B cell (primary cell): ENCODE measurements at regions not wholly inside any gene's neighbourhood (a gene's known extent, or its start where the extent isn't known, plus 50 kb on each side); places are given as distances from the start of the nearest gene placed in this dataset.

Experiments
- ATAC-seq: fragments of 200-7000 bp; cut with Tn5 transposase; one replicate; pipeline ENCODE4 v1.10.0; 2021; ENCODE audit warnings: low read depth, mild to moderate bottlenecking, moderate number of reproducible peaks, moderate library complexity
- CTCF ChIA-PET: fragments of 350-600 bp; sonication (Branson Sonifier 250); formaldehyde crosslinking; loops from one replicate; lab custom pipeline; 2021; ENCODE audit warnings: antibody characterized with exemption, inconsistent platforms; lab: Charles Lee
- POLR2A ChIA-PET: fragments of 350-600 bp; sonication (Branson Sonifier 250); formaldehyde crosslinking; loops from one replicate; lab custom pipeline; 2021; ENCODE audit warnings: antibody characterized with exemption; lab: Charles Lee
- DNase-seq: peaks from one replicate; pipeline ENCODE4 v3.0.0; 2013
- H2AFZ ChIP-seq: 2 replicates; pipeline ENCODE4 v1.6.1; 2012; ENCODE audit warnings: mild to moderate bottlenecking, low read depth, low read length; ENCODE audit not compliant: insufficient read depth, poor library complexity, severe bottlenecking
- H3K27ac ChIP-seq, 2 donors: 1 replicate in 1 of 2; 2 replicates in 1 of 2; pipeline ENCODE4 v1.5.1; 2012 to 2013; ENCODE audit warnings: low read length in 2 of 2, mild to moderate bottlenecking in 2 of 2, moderate library complexity in 1 of 2
- H3K27me3 ChIP-seq, 4 experiments: fragments of 200-600 bp in 1 of 4; sonication (generic) in 1 of 4; replicated peaks in 1 of 4; 1 replicate in 2 of 4; 2 replicates in 2 of 4; pipeline versions ENCODE4 v1.6.1 to v1.7.0; 2013 to 2016; ENCODE audit warnings: low read length in 3 of 4, mild to moderate bottlenecking in 2 of 4, mixed read lengths in 1 of 4, moderate library complexity in 1 of 4; ENCODE audit not compliant: insufficient read depth in 4 of 4, control insufficient read depth in 3 of 4; ENCODE audit errors: control extremely low read depth in 1 of 4
- H3K36me3 ChIP-seq, 2 experiments: replicated peaks in 1 of 2; 1 replicate in 1 of 2; 2 replicates in 1 of 2; pipeline versions ENCODE4 v1.6.1 to v1.7.1; 2013; ENCODE audit warnings: low read length in 1 of 2; ENCODE audit not compliant: insufficient read depth in 2 of 2, control insufficient read depth in 1 of 2; ENCODE audit errors: control extremely low read depth in 1 of 2, extremely low read depth in 1 of 2
- H3K4me1 ChIP-seq, 2 donors: fragments of 200-600 bp in 1 of 2; sonication (generic) in 1 of 2; 1 replicate in 1 of 2; 2 replicates in 1 of 2; pipeline versions ENCODE4 v1.5.1 to v1.6.1; 2013 to 2017; ENCODE audit warnings: low read length in 2 of 2; ENCODE audit not compliant: control insufficient read depth in 2 of 2, insufficient read depth in 2 of 2
- H3K4me2 ChIP-seq: replicated peaks from 2 replicates; pipeline ENCODE3; 2012; ENCODE audit warnings: mild to moderate bottlenecking, low read depth, low read length; ENCODE audit not compliant: poor library complexity, severe bottlenecking
- H3K4me3 ChIP-seq, 5 experiments: fragments of 200-600 bp in 1 of 5; sonication (generic) in 1 of 5; 1 replicate in 3 of 5; 2 replicates in 2 of 5; pipeline versions ENCODE4 v1.5.1 to v1.7.0; 2011 to 2016; ENCODE audit warnings: low read length in 4 of 5, mild to moderate bottlenecking in 4 of 5, low read depth in 2 of 5, control low read depth in 1 of 5, moderate library complexity in 1 of 5; ENCODE audit not compliant: insufficient read depth in 1 of 5; ENCODE audit errors: control extremely low read depth in 1 of 5, extremely low read depth in 1 of 5
- H3K79me2 ChIP-seq: fragments of 200-600 bp; sonication (generic); one replicate; pipeline ENCODE4 v1.6.0; 2016; ENCODE audit warnings: low read length; ENCODE audit not compliant: control insufficient read depth, insufficient read depth
- H3K9ac ChIP-seq: fragments of 200-600 bp; sonication (generic); 2 replicates; pipeline ENCODE4 v1.6.1; 2017; ENCODE audit warnings: mild to moderate bottlenecking, low read length, moderate library complexity
- H3K9me3 ChIP-seq, 3 donors: one replicate each; pipeline versions ENCODE4 v1.6.1 to v1.7.1; 2013; ENCODE audit warnings: low read length in 2 of 3; ENCODE audit not compliant: control insufficient read depth in 2 of 3, insufficient read depth in 1 of 3; ENCODE audit errors: control extremely low read depth in 1 of 3
- H4K20me1 ChIP-seq: 2 replicates; pipeline ENCODE4 v1.6.0; 2012; ENCODE audit warnings: mild to moderate bottlenecking, low read length; ENCODE audit not compliant: insufficient read depth, control insufficient read depth, poor library complexity, severe bottlenecking
- H3K27ac Mint-ChIP-seq: one replicate; pipeline ENCODE4 v1.8.0; 2021; ENCODE audit warnings: mixed read lengths
- H3K27me3 Mint-ChIP-seq: one replicate; pipeline ENCODE4 v1.8.0; 2021; ENCODE audit warnings: mixed read lengths
- H3K4me1 Mint-ChIP-seq: one replicate; pipeline ENCODE4 v1.8.0; 2021; ENCODE audit warnings: mixed read lengths
- H3K4me3 Mint-ChIP-seq: one replicate; pipeline ENCODE4 v1.8.0; 2021; ENCODE audit warnings: mixed read lengths
- H3K9me3 Mint-ChIP-seq: one replicate; pipeline ENCODE4 v1.8.0; 2022; ENCODE audit warnings: mixed read lengths; ENCODE audit not compliant: insufficient read depth
- CTCF ChIP-seq: fragments of 200-600 bp; IDR thresholded peaks from one replicate; pipeline ENCODE4 v1.8.0; 2022; ENCODE audit warnings: antibody characterized with exemption, mild to moderate bottlenecking
- EZH2 ChIP-seq: IDR thresholded peaks from 2 replicates; pipeline ENCODE4 v1.6.1; 2012; ENCODE audit warnings: borderline replicate concordance, low read depth, mild to moderate bottlenecking, moderate library complexity, low read length; ENCODE audit not compliant: insufficient read depth, poor library complexity, severe bottlenecking
- WGBS: methylation state at CpG from one replicate; pipeline ENCODE4 v1.1.5; 2013; ENCODE audit warnings: missing lambda C conversion rate; ENCODE audit not compliant: insufficient coverage; 5-methylcytosine and 5-hydroxymethylcytosine counted together
- intact Hi-C: fragments of 100-400 bp; cut with micrococcal nuclease; formaldehyde crosslinking; loops from one replicate; pipeline ENCODE4 v1.10.0; 2022

GRCh38 chr21:26281506-26281905 is 110.9 kb upstream of the APP start:
- Histone ChIP-seq H2AFZ (no peak overlapping the region), H4K20me1 (no peaks in the 10 kb centered on the region), H3K79me2 (no peaks in the 10 kb centered on the region), H3K9me3 (peaks cover 0 to 7% (median 0%) of the 10 kb centered on the region in 3 donors), H3K36me3 (no peaks in the 10 kb centered on the region), H3K4me2 (no peak overlapping the region), H3K27me3 (no peaks in the 10 kb centered on the region), H3K4me3 (no peak overlapping the region), H3K4me1 (no peaks in the 10 kb centered on the region), H3K27ac (no peak overlapping the region), H3K9ac (no peak overlapping the region)
- DNase-seq: no peak
- no peak for TF ChIP-seq CTCF
- no peak for TF ChIP-seq EZH2
- ChIA-PET POLR2A (no interaction called here), CTCF (no interaction called here)
- no peaks in the 10 kb centered on the region for H3K27me3 Mint-ChIP-seq
- H3K27ac Mint-ChIP-seq: no peak overlapping the region
- no peak overlapping the region for H3K4me3 Mint-ChIP-seq
- peaks cover 3% of the 10 kb centered on the region for H3K9me3 Mint-ChIP-seq
- H3K4me1 Mint-ChIP-seq: no peaks in the 10 kb centered on the region
- ATAC-seq: no peak
- intact Hi-C loops: no loop called here
- WGBS: no CpG with 5 or more reads among the region's 2 CpGs

GRCh38 chr21:26280775-26281174 is 110.2 kb upstream of the APP start:
- 28% methylated on average over 2 of the region's 3 CpGs for WGBS
- H3K9ac ChIP-seq: no peak overlapping the region
- no peak overlapping the region for H3K4me2 ChIP-seq
- no peak overlapping the region for H2AFZ ChIP-seq
- intact Hi-C loops: no loop called here
- H3K4me3 ChIP-seq: no peak overlapping the region
- DNase-seq: no peak
- Mint-ChIP-seq H3K9me3 (peaks cover 4% of the 10 kb centered on the region), H3K4me1 (no peaks in the 10 kb centered on the region), H3K27me3 (no peaks in the 10 kb centered on the region), H3K27ac (no peak overlapping the region), H3K4me3 (no peak overlapping the region)
- H3K36me3 ChIP-seq: no peaks in the 10 kb centered on the region
- CTCF ChIA-PET: no interaction called here
- H3K9me3 ChIP-seq: peaks cover 0 to 7% (median 0%) of the 10 kb centered on the region in 3 donors
- H4K20me1 ChIP-seq: no peaks in the 10 kb centered on the region
- POLR2A ChIA-PET: no interaction called here
- TF ChIP-seq CTCF: no peak
- no peak for TF ChIP-seq EZH2
- ATAC-seq: no peak
- no peaks in the 10 kb centered on the region for H3K79me2 ChIP-seq
- no peaks in the 10 kb centered on the region for H3K4me1 ChIP-seq
- H3K27me3 ChIP-seq: no peaks in the 10 kb centered on the region
- H3K27ac ChIP-seq: no peak overlapping the region
